Parathyroid adenoma (tissue), 2 donors: ENCODE measurements at regions not wholly inside any gene's neighbourhood (a gene's known extent, or its start where the extent isn't known, plus 50 kb on each side); places are given as distances from the start of the nearest gene placed in this dataset.

ENCODE experiments used
- H2AFZ ChIP-seq: fragments of 300-600 bp; sonication (generic); one replicate; pipeline ENCODE4 v1.7.0; 2017; ENCODE audit warnings: antibody characterized with exemption, mild to moderate bottlenecking
- H3K27ac ChIP-seq: fragments of 300-600 bp; sonication (generic); one replicate; pipeline ENCODE4 v1.7.0; 2017
- H3K27me3 ChIP-seq: fragments of 300-600 bp; sonication (generic); one replicate; pipeline ENCODE4 v1.7.0; 2017; ENCODE audit warnings: low read length; ENCODE audit not compliant: control insufficient read depth, insufficient read depth
- H3K36me3 ChIP-seq: fragments of 300-600 bp; sonication (generic); one replicate; pipeline ENCODE4 v1.7.0; 2017; ENCODE audit warnings: low read length; ENCODE audit not compliant: control insufficient read depth, insufficient read depth
- H3K4me1 ChIP-seq: fragments of 300-600 bp; sonication (generic); one replicate; pipeline ENCODE4 v1.7.0; 2017; ENCODE audit warnings: control low read depth
- H3K4me2 ChIP-seq: fragments of 300-600 bp; sonication (generic); one replicate; pipeline ENCODE4 v1.7.0; 2017; ENCODE audit warnings: low read length
- H3K4me3 ChIP-seq: fragments of 300-600 bp; sonication (generic); one replicate; pipeline ENCODE4 v1.7.0; 2017; ENCODE audit warnings: low read depth, low read length
- H3K79me2 ChIP-seq: fragments of 300-600 bp; sonication (generic); one replicate; pipeline ENCODE4 v1.7.0; 2017; ENCODE audit warnings: control low read depth
- H3K9ac ChIP-seq: fragments of 300-600 bp; sonication (generic); one replicate; pipeline ENCODE4 v1.7.0; 2017; ENCODE audit warnings: mild to moderate bottlenecking
- H3K9me3 ChIP-seq: fragments of 300-600 bp; sonication (generic); one replicate; pipeline ENCODE4 v1.7.0; 2017; ENCODE audit warnings: low read length; ENCODE audit not compliant: control insufficient read depth
- CTCF ChIP-seq: fragments of 300-600 bp; sonication (generic); IDR thresholded peaks from one replicate; pipeline ENCODE4 v1.7.0; 2017; ENCODE audit warnings: antibody characterized with exemption, mild to moderate bottlenecking
- donor health status: primary hyperparathyroidism.

GRCh38 chr18:61756244-61756643 is 136.6 kb downstream of the RNF152 start:
- no peaks in the 10 kb centered on the region for H3K79me2 ChIP-seq
- H2AFZ ChIP-seq, result no peak overlapping the region
- H3K4me1 ChIP-seq, result no peaks in the 10 kb centered on the region
- no peak overlapping the region for H3K4me3 ChIP-seq
- no peak overlapping the region for H3K27ac ChIP-seq
- no peak overlapping the region for H3K9ac ChIP-seq
- no peak overlapping the region for H3K4me2 ChIP-seq
- no peak for TF ChIP-seq CTCF
- H3K9me3 ChIP-seq, result no peaks in the 10 kb centered on the region
- H3K27me3 ChIP-seq, result no peaks in the 10 kb centered on the region
- H3K36me3 ChIP-seq, result no peaks in the 10 kb centered on the region

- no peaks in the 10 kb centered on the region for H3K79me2 ChIP-seq
- no peaks in the 10 kb centered on the region for H3K9me3 ChIP-seq
- no peak overlapping the region for H3K4me3 ChIP-seq
- no peak for TF ChIP-seq CTCF
- H3K4me1 ChIP-seq, result no peaks in the 10 kb centered on the region
- no peaks in the 10 kb centered on the region for H3K36me3 ChIP-seq
- H3K9ac ChIP-seq, result no peak overlapping the region
- H2AFZ ChIP-seq, result no peak overlapping the region
- H3K27ac ChIP-seq, result no peak overlapping the region
- H3K27me3 ChIP-seq, result no peaks in the 10 kb centered on the region
- H3K4me2 ChIP-seq, result no peak overlapping the region
Observed at GRCh38 chr18:61755555-61755954, 137.3 kb downstream of the RNF152 start.

GRCh38 chr18:61754039-61754583 is 138.7 kb downstream of the RNF152 start:
- Histone ChIP-seq H3K9ac (no peak overlapping the region), H3K79me2 (no peaks in the 10 kb centered on the region), H3K36me3 (no peaks in the 10 kb centered on the region), H3K4me2 (no peak overlapping the region), H3K27me3 (no peaks in the 10 kb centered on the region), H3K27ac (no peak overlapping the region), H3K4me1 (no peaks in the 10 kb centered on the region), H2AFZ (no peak overlapping the region), H3K9me3 (no peaks in the 10 kb centered on the region), H3K4me3 (no peak overlapping the region)
- no peak for TF ChIP-seq CTCF

GRCh38 chr18:61753373-61753772 is 139.4 kb downstream of the RNF152 start:
- Histone ChIP-seq H3K27me3 (no peaks in the 10 kb centered on the region), H3K36me3 (no peaks in the 10 kb centered on the region), H3K9ac (no peak overlapping the region), H2AFZ (no peak overlapping the region), H3K4me3 (no peak overlapping the region), H3K79me2 (no peaks in the 10 kb centered on the region), H3K4me1 (no peaks in the 10 kb centered on the region), H3K4me2 (no peak overlapping the region), H3K27ac (no peak overlapping the region), H3K9me3 (no peaks in the 10 kb centered on the region)
- no peak for TF ChIP-seq CTCF

- H3K36me3 ChIP-seq, result no peaks in the 10 kb centered on the region
- H3K27ac ChIP-seq, result no peak overlapping the region
- no peak for TF ChIP-seq CTCF
- no peaks in the 10 kb centered on the region for H3K79me2 ChIP-seq
- H3K9ac ChIP-seq, result no peak overlapping the region
- H3K9me3 ChIP-seq, result no peaks in the 10 kb centered on the region
- no peak overlapping the region for H2AFZ ChIP-seq
- H3K27me3 ChIP-seq, result no peaks in the 10 kb centered on the region
- no peak overlapping the region for H3K4me2 ChIP-seq
- H3K4me1 ChIP-seq, result no peaks in the 10 kb centered on the region
- H3K4me3 ChIP-seq, result no peak overlapping the region
Observed at GRCh38 chr18:61752973-61753372, 139.8 kb downstream of the RNF152 start.
